GM21717 (cell line): ENCODE measurements at regions not wholly inside any gene's neighbourhood (a gene's known extent, or its start where the extent isn't known, plus 50 kb on each side); places are given as distances from the start of the nearest gene placed in this dataset.

Experiments used
- ATAC-seq: cut with Tn5 transposase; IDR thresholded peaks from one replicate; pipeline ENCODE4 v1.9.1; 2021; ENCODE audit warnings: mild to moderate bottlenecking, moderate library complexity; ENCODE audit not compliant: unreplicated experiment

GRCh38 chr3:59311231-59311630, 261.4 kb upstream of the CFAP20DC start:
- ATAC-seq: no peak

- no peak for ATAC-seq
Observed at GRCh38 chr3:59310736-59311135, 260.9 kb upstream of the CFAP20DC start.

GRCh38 chr3:59308684-59309083, 258.9 kb upstream of the CFAP20DC start:
- no peak for ATAC-seq

GRCh38 chr3:59308001-59308400, 258.2 kb upstream of the CFAP20DC start:
- ATAC-seq: no peak

GRCh38 chr3:59306436-59306835, 256.6 kb upstream of the CFAP20DC start:
- ATAC-seq: no peak

- no peak for ATAC-seq
Observed at GRCh38 chr3:59304296-59304695, 254.5 kb upstream of the CFAP20DC start.

- no peak for ATAC-seq
Observed at GRCh38 chr3:59303452-59303851, 253.6 kb upstream of the CFAP20DC start.

GRCh38 chr3:59302442-59302841, 252.6 kb upstream of the CFAP20DC start:
- no peak for ATAC-seq

GRCh38 chr3:59300733-59301132, 250.9 kb upstream of the CFAP20DC start:
- ATAC-seq: no peak

GRCh38 chr3:59299561-59299960, 249.7 kb upstream of the CFAP20DC start:
- ATAC-seq: no peak

- no peak for ATAC-seq
Observed at GRCh38 chr3:59290358-59290757, 240.5 kb upstream of the CFAP20DC start.

GRCh38 chr3:59289831-59290230, 240.0 kb upstream of the CFAP20DC start:
- no peak for ATAC-seq

GRCh38 chr3:59288951-59289350, 239.1 kb upstream of the CFAP20DC start:
- ATAC-seq: no peak

GRCh38 chr3:59286791-59287531, 237.1 kb upstream of the CFAP20DC start:
- ATAC-seq: no peak

- ATAC-seq: no peak
Observed at GRCh38 chr3:59285560-59285959, 235.7 kb upstream of the CFAP20DC start.

GRCh38 chr3:59284926-59285325, 235.1 kb upstream of the CFAP20DC start:
- no peak for ATAC-seq

GRCh38 chr3:59280113-59280512, 230.3 kb upstream of the CFAP20DC start:
- no peak for ATAC-seq

GRCh38 chr3:59277816-59278215, 228.0 kb upstream of the CFAP20DC start:
- ATAC-seq: no peak

GRCh38 chr3:59277201-59277600, 227.4 kb upstream of the CFAP20DC start:
- no peak for ATAC-seq

GRCh38 chr3:59273976-59274375, 224.2 kb upstream of the CFAP20DC start:
- ATAC-seq: no peak

GRCh38 chr3:59271971-59272370, 222.1 kb upstream of the CFAP20DC start:
- no peak for ATAC-seq

GRCh38 chr3:59270921-59271320, 221.1 kb upstream of the CFAP20DC start:
- ATAC-seq: no peak

- ATAC-seq: no peak
Observed at GRCh38 chr3:59270209-59270608, 220.4 kb upstream of the CFAP20DC start.
